ENCODE measurements at regions not wholly inside any gene's neighbourhood (a gene's known extent, or its start where the extent isn't known, plus 50 kb on each side); places are given as distances from the start of the nearest gene placed in this dataset.

DNA sequence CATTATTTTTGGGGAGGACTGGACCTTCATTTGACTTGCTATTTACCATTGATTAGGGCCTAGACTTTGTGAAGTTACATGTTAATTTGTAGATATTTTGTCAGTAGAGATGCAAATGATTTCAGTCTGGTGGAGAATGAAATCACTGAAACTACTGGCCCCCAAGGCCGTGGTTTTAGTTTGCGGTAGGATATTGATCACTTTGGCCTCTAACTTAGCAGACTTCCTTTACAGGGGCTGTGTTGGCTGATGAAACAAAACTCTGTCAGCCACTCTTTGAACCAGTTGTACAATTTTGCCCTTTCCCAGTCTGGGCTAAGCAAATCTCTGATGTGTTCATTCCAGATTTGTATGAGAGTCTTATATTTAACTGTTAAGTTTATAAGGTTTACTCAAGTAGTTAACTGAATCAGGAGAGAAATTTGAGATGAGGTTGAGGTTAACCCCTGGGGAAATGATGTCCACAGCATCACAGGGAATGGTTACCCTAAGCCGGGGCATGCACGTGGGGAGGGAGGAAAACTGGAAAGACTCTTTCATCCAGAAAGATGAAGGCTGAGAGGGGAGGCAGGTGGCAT, 105.7 kb upstream of the INSIG1 start:
- intact Hi-C loops (cut with micrococcal nuclease) (no loop called here), dilution Hi-C loops (cut with MboI; ENCODE audit: extremely low pct_ligation_motif_present, low sequenced_read_pairs) (loop anchor here (25.0 kb wide), 1 partner anchor 145 kb away; no protein-coding TSS in a partner anchor)
- no peak for TF ChIP-seq POLR2AphosphoS5 (IDR thresholded peaks at IDR 0.05; ENCODE audit: insufficient read depth, low read depth, low read length)
- no peak for TF ChIP-seq FOS (IDR thresholded peaks at IDR 0.05; ENCODE audit: borderline replicate concordance, insufficient read depth, low read length)
- no peak for TF ChIP-seq EZH2 (IDR thresholded peaks at IDR 0.05; ENCODE audit: borderline replicate concordance, low read depth, low read length, severe bottlenecking)
- TF ChIP-seq GATA2 (IDR thresholded peaks at IDR 0.05; ENCODE audit: insufficient read depth, insufficient read length, low read depth, low read length), result no peak
- no peak for TF ChIP-seq POLR2A (IDR thresholded peaks at IDR 0.05; ENCODE audit: low read depth, low read length)
- no peak for TF ChIP-seq JUN (IDR thresholded peaks at IDR 0.05; ENCODE audit: borderline replicate concordance, insufficient read depth, insufficient read length, low read depth)
- TF ChIP-seq MYC (IDR thresholded peaks at IDR 0.05; ENCODE audit: low read depth, low read length), result no peak
- TF ChIP-seq, protein P1, sequence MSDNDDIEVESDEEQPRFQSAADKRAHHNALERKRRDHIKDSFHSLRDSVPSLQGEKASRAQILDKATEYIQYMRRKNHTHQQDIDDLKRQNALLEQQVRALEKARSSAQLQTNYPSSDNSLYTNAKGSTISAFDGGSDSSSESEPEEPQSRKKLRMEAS (IDR thresholded peaks at IDR 0.05; ENCODE audit: insufficient read depth, insufficient read length), result no peak
- no peak for TF ChIP-seq CTCF (IDR thresholded peaks at IDR 0.05; ENCODE audit: extremely low read depth in 1 of 2, insufficient read depth in 1 of 2, low read depth in 1 of 2, low read length in 2 of 2)
- Histone ChIP-seq H2AFZ (ENCODE audit: low read depth, low read length) (no peak overlapping the region), H3K4me2 (ENCODE audit: insufficient read depth, low read length) (no peak overlapping the region), H3K79me2 (ENCODE audit: control insufficient read depth, insufficient read depth, low read length) (no peaks in the 10 kb centered on the region), H3K36me3 (ENCODE audit: control insufficient read depth in 2 of 2, extremely low read depth in 1 of 2, insufficient read depth in 2 of 2, low read length in 2 of 2) (no peaks in the 10 kb centered on the region), H3K27me3 (ENCODE audit: control insufficient read depth in 2 of 2, insufficient read depth in 2 of 2, low read length in 2 of 2) (peaks cover 4 to 6% of the 10 kb centered on the region in 2 experiments), H3K4me3 (replicated peaks in 1 of 3; ENCODE audit: insufficient read depth in 1 of 3, low read depth in 1 of 3, low read length in 3 of 3) (no peak overlapping the region), H3K27ac (ENCODE audit: insufficient read depth, low read depth, low read length) (no peak overlapping the region), H3K4me1 (ENCODE audit: control insufficient read depth, extremely low read depth, insufficient read depth, low read length) (no peaks in the 10 kb centered on the region), H3K9me1 (replicated peaks; ENCODE audit: control insufficient read depth, extremely low read depth, insufficient read depth, low read length) (no peaks in the 10 kb centered on the region), H4K20me1 (replicated peaks; ENCODE audit: control insufficient read depth, extremely low read depth, insufficient read depth, low read length) (no peaks in the 10 kb centered on the region), H3K9me3 (replicated peaks; ENCODE audit: control insufficient read depth, insufficient read depth, low read length) (no peaks in the 10 kb centered on the region), H3K9ac (replicated peaks; ENCODE audit: extremely low read depth, insufficient read depth, low read length) (no peak overlapping the region)
- no TSS peak for BruUV-seq (replicated peaks)
- DNase-seq (ENCODE audit: low read depth, low spot score) (no peak), FAIRE-seq (no peak)
- ChIA-PET POLR2A (no interaction called here), CTCF (interaction anchor here (0.5 to 3.6 kb wide), 5 partner anchors 24 to 265 kb away, joined by 3 to 61 read pairs (median 3); no protein-coding TSS in a partner anchor)
